ENCODE measurements at regions not wholly inside any gene's neighbourhood (a gene's known extent, or its start where the extent isn't known, plus 50 kb on each side); places are given as distances from the start of the nearest gene placed in this dataset.

DNA sequence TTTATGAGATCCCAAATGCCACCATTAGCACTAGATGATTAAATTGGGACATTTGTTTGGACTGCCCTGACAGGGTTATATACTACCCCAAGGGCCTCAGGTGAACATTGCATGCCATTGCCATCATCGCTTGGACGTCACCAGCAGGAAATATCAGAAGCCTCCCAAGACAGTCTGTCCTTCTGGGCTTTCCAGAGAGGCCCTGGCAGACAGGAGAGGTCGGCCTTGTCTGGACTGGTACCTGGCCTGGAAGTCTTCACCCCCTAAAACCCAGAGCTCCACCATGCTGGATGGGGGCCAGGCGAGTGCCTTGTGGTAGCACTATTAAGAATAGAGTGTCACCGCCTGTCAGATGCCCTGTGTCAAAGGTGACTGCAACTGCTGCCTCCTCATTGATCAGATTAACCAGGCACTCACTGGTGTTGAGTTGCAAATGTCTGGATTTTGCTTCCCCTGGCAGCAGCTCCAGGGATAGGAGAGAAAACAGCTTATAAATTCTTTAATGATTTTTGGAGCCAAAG, 324.1 kb upstream of the RASGRP1 start:
- Histone ChIP-seq H3K4me3 (ENCODE audit: low read depth, low read length) (no peak overlapping the region), H3K27ac (ENCODE audit: low read depth, low read length) (no peak overlapping the region), H2AK5ac (ENCODE audit: low read length) (no peak overlapping the region), H3K23ac (ENCODE audit: low read length) (no peak overlapping the region), H2BK120ac (ENCODE audit: insufficient read depth, low read length, poor library complexity) (no peak overlapping the region), H2BK12ac (ENCODE audit: low read length) (no peak overlapping the region), H3K36me3 (ENCODE audit: control insufficient read depth in 1 of 2, insufficient read depth in 2 of 2, low read length in 2 of 2) (no peaks in the 10 kb centered on the region), H3K9me3 (ENCODE audit: insufficient read depth, low read depth, low read length) (no peaks in the 10 kb centered on the region), H3K9ac (ENCODE audit: low read length) (no peak overlapping the region), H4K8ac (ENCODE audit: low read depth, low read length) (no peak overlapping the region), H3K79me1 (ENCODE audit: low read length) (peaks cover 5% of the 10 kb centered on the region), H3K79me2 (ENCODE audit: control insufficient read depth, insufficient read depth, low read length, poor library complexity) (no peaks in the 10 kb centered on the region), H2AFZ (ENCODE audit: insufficient read depth, low read length, poor library complexity) (no peak overlapping the region), H3K4me2 (ENCODE audit: low read length) (peak overlapping the region; percentile 23), H3K14ac (ENCODE audit: low read length) (no peak overlapping the region), H3K27me3 (ENCODE audit: insufficient read depth, low read length) (no peaks in the 10 kb centered on the region), H4K12ac (ENCODE audit: low read depth, low read length) (no peak overlapping the region), H4K91ac (ENCODE audit: low read depth, low read length) (no peak overlapping the region), H2BK5ac (ENCODE audit: low read depth, low read length, poor library complexity) (no peak overlapping the region), H3K4me1 (ENCODE audit: control insufficient read depth in 1 of 2, insufficient read depth in 2 of 2, low read length in 2 of 2) (peaks cover 4 to 12% of the 10 kb centered on the region in 2 experiments), H3K18ac (ENCODE audit: low read length) (no peak overlapping the region), H3K4ac (ENCODE audit: low read depth, low read length) (no peak overlapping the region)
- WGBS (ENCODE audit: extremely low coverage, insufficient coverage, insufficient read length): no CpG with 5 or more reads among the region's 5 CpGs
- peak in 1 of 2 donors; percentile 27 for DNase-seq

DNA sequence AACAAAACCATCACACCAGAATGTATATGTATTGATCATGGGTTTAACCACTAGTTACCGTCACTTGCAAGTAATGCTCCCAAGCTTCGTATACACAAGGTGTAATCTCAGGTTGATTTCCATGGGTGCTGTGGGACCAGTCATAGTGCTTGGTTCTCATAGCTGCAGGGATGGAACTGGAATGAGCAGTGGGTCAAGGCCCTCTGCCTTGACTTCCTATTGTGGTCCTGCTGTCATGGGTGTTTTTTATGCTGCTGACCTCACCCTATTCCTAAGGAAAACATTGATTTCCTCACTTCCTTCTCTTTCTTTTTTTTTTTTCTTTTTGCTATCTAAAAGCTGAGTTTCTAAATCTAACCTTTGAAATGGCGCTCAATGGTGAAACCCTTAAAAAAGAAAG, 325.6 kb upstream of the RASGRP1 start:
- H2AFZ ChIP-seq (ENCODE audit: insufficient read depth, low read length, poor library complexity): no peak overlapping the region
- H3K27ac ChIP-seq (ENCODE audit: low read depth, low read length): no peak overlapping the region
- no peak overlapping the region for H4K12ac ChIP-seq (ENCODE audit: low read depth, low read length)
- no peak overlapping the region for H3K4me3 ChIP-seq (ENCODE audit: low read depth, low read length)
- no peak overlapping the region for H4K8ac ChIP-seq (ENCODE audit: low read depth, low read length)
- H3K4me2 ChIP-seq (ENCODE audit: low read length): no peak overlapping the region
- no peaks in the 10 kb centered on the region for H3K9me3 ChIP-seq (ENCODE audit: insufficient read depth, low read depth, low read length)
- H3K4me1 ChIP-seq (ENCODE audit: control insufficient read depth in 1 of 2, insufficient read depth in 2 of 2, low read length in 2 of 2): peaks cover 4 to 12% of the 10 kb centered on the region in 2 experiments
- no peak overlapping the region for H3K9ac ChIP-seq (ENCODE audit: low read length)
- no peak overlapping the region for H2AK5ac ChIP-seq (ENCODE audit: low read length)
- WGBS (ENCODE audit: extremely low coverage, insufficient coverage, insufficient read length): no CpG with 5 or more reads among the region's 3 CpGs
- peak overlapping the region; percentile 30 for H2BK120ac ChIP-seq (ENCODE audit: insufficient read depth, low read length, poor library complexity)
- no peaks in the 10 kb centered on the region for H3K27me3 ChIP-seq (ENCODE audit: insufficient read depth, low read length)
- DNase-seq: no peak
- H2BK12ac ChIP-seq (ENCODE audit: low read length): peak overlapping the region; percentile 78
- H3K14ac ChIP-seq (ENCODE audit: low read length): no peak overlapping the region
- no peak overlapping the region for H3K4ac ChIP-seq (ENCODE audit: low read depth, low read length)
- H3K36me3 ChIP-seq (ENCODE audit: control insufficient read depth in 1 of 2, insufficient read depth in 2 of 2, low read length in 2 of 2): no peaks in the 10 kb centered on the region
- no peak overlapping the region for H3K23ac ChIP-seq (ENCODE audit: low read length)
- H3K18ac ChIP-seq (ENCODE audit: low read length): no peak overlapping the region
- peak overlapping the region; percentile 74 for H4K91ac ChIP-seq (ENCODE audit: low read depth, low read length)
- H3K79me1 ChIP-seq (ENCODE audit: low read length): peaks cover 3% of the 10 kb centered on the region
- H2BK5ac ChIP-seq (ENCODE audit: low read depth, low read length, poor library complexity): no peak overlapping the region
- H3K79me2 ChIP-seq (ENCODE audit: control insufficient read depth, insufficient read depth, low read length, poor library complexity): no peaks in the 10 kb centered on the region

DNA sequence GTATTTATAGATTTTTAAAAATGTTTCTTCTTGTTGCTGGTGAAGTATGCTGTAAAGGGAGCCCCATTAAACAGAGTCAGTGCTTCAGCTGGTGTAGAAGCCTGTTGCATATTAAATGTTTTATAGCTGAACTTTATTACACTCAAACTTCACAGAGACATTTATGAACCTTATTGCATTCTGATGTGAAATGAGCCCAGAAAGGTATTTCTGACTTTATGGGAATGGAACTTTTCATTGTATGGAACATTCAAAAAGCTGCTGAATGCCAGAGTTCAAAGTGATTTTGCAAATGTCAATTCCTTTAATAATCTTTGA, 329.3 kb upstream of the RASGRP1 start:
- no peak overlapping the region for H2BK12ac ChIP-seq (ENCODE audit: low read length)
- no peaks in the 10 kb centered on the region for H3K9me3 ChIP-seq (ENCODE audit: insufficient read depth, low read depth, low read length)
- peaks cover under 1 to 3% of the 10 kb centered on the region in 2 experiments for H3K4me1 ChIP-seq (ENCODE audit: control insufficient read depth in 1 of 2, insufficient read depth in 2 of 2, low read length in 2 of 2)
- H3K18ac ChIP-seq (ENCODE audit: low read length): no peak overlapping the region
- no peak overlapping the region for H3K4me2 ChIP-seq (ENCODE audit: low read length)
- no peak overlapping the region for H4K91ac ChIP-seq (ENCODE audit: low read depth, low read length)
- no peak overlapping the region for H2AK5ac ChIP-seq (ENCODE audit: low read length)
- no peak overlapping the region for H2BK120ac ChIP-seq (ENCODE audit: insufficient read depth, low read length, poor library complexity)
- H3K9ac ChIP-seq (ENCODE audit: low read length): no peak overlapping the region
- no peak overlapping the region for H2BK5ac ChIP-seq (ENCODE audit: low read depth, low read length, poor library complexity)
- no peak overlapping the region for H3K14ac ChIP-seq (ENCODE audit: low read length)
- no peak overlapping the region for H2AFZ ChIP-seq (ENCODE audit: insufficient read depth, low read length, poor library complexity)
- peaks cover 1% of the 10 kb centered on the region for H3K79me1 ChIP-seq (ENCODE audit: low read length)
- no peaks in the 10 kb centered on the region for H3K36me3 ChIP-seq (ENCODE audit: control insufficient read depth in 1 of 2, insufficient read depth in 2 of 2, low read length in 2 of 2)
- H3K27ac ChIP-seq (ENCODE audit: low read depth, low read length): no peak overlapping the region
- H4K12ac ChIP-seq (ENCODE audit: low read depth, low read length): no peak overlapping the region
- H3K79me2 ChIP-seq (ENCODE audit: control insufficient read depth, insufficient read depth, low read length, poor library complexity): no peaks in the 10 kb centered on the region
- no peak overlapping the region for H3K4ac ChIP-seq (ENCODE audit: low read depth, low read length)
- no peak overlapping the region for H3K23ac ChIP-seq (ENCODE audit: low read length)
- H3K27me3 ChIP-seq (ENCODE audit: insufficient read depth, low read length): no peaks in the 10 kb centered on the region
- H4K8ac ChIP-seq (ENCODE audit: low read depth, low read length): no peak overlapping the region
- DNase-seq: peak in 1 of 2 donors; percentile 16
- no peak overlapping the region for H3K4me3 ChIP-seq (ENCODE audit: low read depth, low read length)

DNA sequence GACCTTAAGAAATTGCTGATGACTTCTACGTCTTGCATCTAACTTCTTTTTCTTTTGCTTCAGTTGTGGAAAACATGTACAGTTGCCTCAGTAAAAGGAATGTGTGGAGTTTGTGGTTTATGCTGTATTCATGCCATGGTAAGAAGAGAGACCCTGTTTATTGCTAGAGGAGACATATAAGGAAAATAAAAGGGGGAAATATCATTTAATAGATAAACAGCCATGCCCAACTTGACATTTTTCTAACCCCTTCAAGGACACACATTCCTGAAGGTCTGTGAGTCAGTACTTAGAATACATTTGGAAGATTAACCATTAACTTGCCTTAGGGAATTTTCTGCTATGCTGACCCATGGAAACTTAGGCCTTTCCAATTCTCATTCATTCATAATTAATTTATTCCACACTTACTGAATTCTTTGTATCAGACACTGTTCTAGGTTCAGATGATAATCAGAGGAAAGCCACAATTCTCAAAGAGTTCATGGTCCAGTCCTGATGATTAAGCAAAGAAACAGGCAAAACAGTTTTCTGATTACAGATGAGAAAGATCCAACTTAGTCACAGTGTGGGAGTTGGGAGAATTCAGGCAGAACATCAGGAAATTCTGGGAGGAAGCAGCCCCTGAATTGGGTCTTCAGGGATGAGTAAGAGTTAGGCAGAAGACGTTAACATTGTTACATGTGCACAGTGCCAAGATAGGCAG, 329.8 kb upstream of the RASGRP1 start:
- Histone ChIP-seq H3K18ac (ENCODE audit: low read length) (no peak overlapping the region), H3K9ac (ENCODE audit: low read length) (no peak overlapping the region), H3K4me2 (ENCODE audit: low read length) (no peak overlapping the region), H3K4me3 (ENCODE audit: low read depth, low read length) (no peak overlapping the region), H3K79me1 (ENCODE audit: low read length) (peaks cover 1% of the 10 kb centered on the region), H3K27me3 (ENCODE audit: insufficient read depth, low read length) (no peaks in the 10 kb centered on the region), H4K12ac (ENCODE audit: low read depth, low read length) (no peak overlapping the region), H2AFZ (ENCODE audit: insufficient read depth, low read length, poor library complexity) (no peak overlapping the region), H3K27ac (ENCODE audit: low read depth, low read length) (no peak overlapping the region), H3K9me3 (ENCODE audit: insufficient read depth, low read depth, low read length) (no peaks in the 10 kb centered on the region), H3K23ac (ENCODE audit: low read length) (no peak overlapping the region), H4K8ac (ENCODE audit: low read depth, low read length) (no peak overlapping the region), H3K36me3 (ENCODE audit: control insufficient read depth in 1 of 2, insufficient read depth in 2 of 2, low read length in 2 of 2) (no peaks in the 10 kb centered on the region), H3K4me1 (ENCODE audit: control insufficient read depth in 1 of 2, insufficient read depth in 2 of 2, low read length in 2 of 2) (peaks cover 0 to 2% of the 10 kb centered on the region in 2 experiments), H2AK5ac (ENCODE audit: low read length) (no peak overlapping the region), H3K4ac (ENCODE audit: low read depth, low read length) (no peak overlapping the region), H2BK5ac (ENCODE audit: low read depth, low read length, poor library complexity) (no peak overlapping the region), H2BK12ac (ENCODE audit: low read length) (no peak overlapping the region), H3K14ac (ENCODE audit: low read length) (no peak overlapping the region), H2BK120ac (ENCODE audit: insufficient read depth, low read length, poor library complexity) (no peak overlapping the region), H4K91ac (ENCODE audit: low read depth, low read length) (peak overlapping the region; percentile 10), H3K79me2 (ENCODE audit: control insufficient read depth, insufficient read depth, low read length, poor library complexity) (no peaks in the 10 kb centered on the region)
- WGBS (ENCODE audit: extremely low coverage, insufficient coverage, insufficient read length): no CpG with 5 or more reads among the region's 2 CpGs
- DNase-seq: peak in 1 of 2 donors; percentile 35

Measured in trophoblast cell (in vitro differentiated cells and primary cell).